ENCODE measurements at regions not wholly inside any gene's neighbourhood (a gene's known extent, or its start where the extent isn't known, plus 50 kb on each side); places are given as distances from the start of the nearest gene placed in this dataset.

DNA sequence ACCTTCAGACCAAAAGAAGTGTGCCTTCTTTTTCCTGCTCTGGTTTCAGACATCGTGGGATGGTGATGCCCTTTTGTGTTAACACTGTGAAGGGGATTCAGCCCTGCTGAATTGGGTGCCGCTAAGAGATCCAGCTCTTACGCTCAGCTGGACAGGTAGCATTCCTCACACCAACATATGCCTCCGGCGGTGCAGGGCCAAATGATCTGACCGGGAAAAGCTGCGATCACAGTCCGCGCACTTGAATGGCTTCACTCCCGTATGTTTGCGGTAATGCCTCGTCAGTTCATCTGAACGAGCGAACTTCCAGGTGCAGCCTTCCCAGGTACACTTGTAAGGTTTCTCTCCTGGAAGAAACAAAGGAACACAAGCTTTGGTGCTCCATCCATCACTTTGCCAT, 438.9 kb downstream of the KLF12 start:
- TF ChIP-seq, protein P1, sequence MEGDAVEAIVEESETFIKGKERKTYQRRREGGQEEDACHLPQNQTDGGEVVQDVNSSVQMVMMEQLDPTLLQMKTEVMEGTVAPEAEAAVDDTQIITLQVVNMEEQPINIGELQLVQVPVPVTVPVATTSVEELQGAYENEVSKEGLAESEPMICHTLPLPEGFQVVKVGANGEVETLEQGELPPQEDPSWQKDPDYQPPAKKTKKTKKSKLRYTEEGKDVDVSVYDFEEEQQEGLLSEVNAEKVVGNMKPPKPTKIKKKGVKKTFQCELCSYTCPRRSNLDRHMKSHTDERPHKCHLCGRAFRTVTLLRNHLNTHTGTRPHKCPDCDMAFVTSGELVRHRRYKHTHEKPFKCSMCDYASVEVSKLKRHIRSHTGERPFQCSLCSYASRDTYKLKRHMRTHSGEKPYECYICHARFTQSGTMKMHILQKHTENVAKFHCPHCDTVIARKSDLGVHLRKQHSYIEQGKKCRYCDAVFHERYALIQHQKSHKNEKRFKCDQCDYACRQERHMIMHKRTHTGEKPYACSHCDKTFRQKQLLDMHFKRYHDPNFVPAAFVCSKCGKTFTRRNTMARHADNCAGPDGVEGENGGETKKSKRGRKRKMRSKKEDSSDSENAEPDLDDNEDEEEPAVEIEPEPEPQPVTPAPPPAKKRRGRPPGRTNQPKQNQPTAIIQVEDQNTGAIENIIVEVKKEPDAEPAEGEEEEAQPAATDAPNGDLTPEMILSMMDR (IDR thresholded peaks at IDR 0.05), result no peak
- no peak for TF ChIP-seq POLR2A (IDR thresholded peaks at IDR 0.05; ENCODE audit: low read depth)
- no peak for TF ChIP-seq EP300 (IDR thresholded peaks at IDR 0.05)

All from esophagus muscularis mucosa (tissue), 4 donors.